Transverse colon (tissue), 3 donors: ENCODE measurements at regions not wholly inside any gene's neighbourhood (a gene's known extent, or its start where the extent isn't known, plus 50 kb on each side); places are given as distances from the start of the nearest gene placed in this dataset.
"Not testable (repeated sequence)": the region's sequence is repeated elsewhere in the genome, so short reads cannot be mapped to it uniquely, and the experiment has no call there.

ENCODE experiments used
- EP300 ChIP-seq: sonication (generic); formaldehyde crosslinking; IDR thresholded peaks from one replicate; pipeline ENCODE4 v1.6.1; 2017; ENCODE audit warnings: antibody characterized with exemption, low read depth
- POLR2A ChIP-seq: fragments of 450-650 bp; IDR thresholded peaks from one replicate; pipeline ENCODE4 v1.6.1; 2016; ENCODE audit warnings: antibody characterized with exemption, mild to moderate bottlenecking, moderate library complexity
- TF ChIP-seq, protein P1 (sequence below), 5 experiments: fragments of 200-600 bp in 3 of 5; fragments of 450-650 bp in 2 of 5; sonication (generic) in 3 of 5; IDR thresholded peaks; 1 replicate in 2 of 5; 2 replicates in 3 of 5; pipeline ENCODE4 v1.5.1; 2016 to 2017; ENCODE audit warnings: antibody characterized with exemption in 5 of 5, inconsistent platforms in 3 of 5, mild to moderate bottlenecking in 2 of 5, moderate library complexity in 1 of 5

DNA sequence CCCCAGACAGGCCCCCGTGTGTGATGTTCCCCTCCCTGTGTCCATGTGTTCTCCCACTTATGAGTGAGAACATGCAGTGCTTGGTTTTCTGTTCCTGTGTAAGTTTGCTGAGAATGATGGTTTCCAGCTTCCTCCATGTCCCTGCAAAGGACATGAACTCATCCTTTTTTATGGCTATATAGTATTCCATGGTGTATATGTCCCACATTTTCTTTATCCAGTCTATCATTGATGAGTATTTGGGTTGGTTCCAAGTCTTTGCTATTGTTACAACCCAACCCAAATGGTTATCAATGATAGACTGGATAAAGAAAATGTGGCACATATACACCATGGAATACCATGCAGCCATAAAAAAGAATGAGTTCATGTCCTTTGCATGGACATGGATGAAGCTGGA lies 184.5 kb downstream of the PDCD6IP start:
- TF ChIP-seq, protein P1, sequence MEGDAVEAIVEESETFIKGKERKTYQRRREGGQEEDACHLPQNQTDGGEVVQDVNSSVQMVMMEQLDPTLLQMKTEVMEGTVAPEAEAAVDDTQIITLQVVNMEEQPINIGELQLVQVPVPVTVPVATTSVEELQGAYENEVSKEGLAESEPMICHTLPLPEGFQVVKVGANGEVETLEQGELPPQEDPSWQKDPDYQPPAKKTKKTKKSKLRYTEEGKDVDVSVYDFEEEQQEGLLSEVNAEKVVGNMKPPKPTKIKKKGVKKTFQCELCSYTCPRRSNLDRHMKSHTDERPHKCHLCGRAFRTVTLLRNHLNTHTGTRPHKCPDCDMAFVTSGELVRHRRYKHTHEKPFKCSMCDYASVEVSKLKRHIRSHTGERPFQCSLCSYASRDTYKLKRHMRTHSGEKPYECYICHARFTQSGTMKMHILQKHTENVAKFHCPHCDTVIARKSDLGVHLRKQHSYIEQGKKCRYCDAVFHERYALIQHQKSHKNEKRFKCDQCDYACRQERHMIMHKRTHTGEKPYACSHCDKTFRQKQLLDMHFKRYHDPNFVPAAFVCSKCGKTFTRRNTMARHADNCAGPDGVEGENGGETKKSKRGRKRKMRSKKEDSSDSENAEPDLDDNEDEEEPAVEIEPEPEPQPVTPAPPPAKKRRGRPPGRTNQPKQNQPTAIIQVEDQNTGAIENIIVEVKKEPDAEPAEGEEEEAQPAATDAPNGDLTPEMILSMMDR (IDR thresholded peaks at IDR 0.05): not testable (repeated sequence)
- not testable (repeated sequence) for TF ChIP-seq POLR2A, EP300
